ENCODE measurements at regions not wholly inside any gene's neighbourhood (a gene's known extent, or its start where the extent isn't known, plus 50 kb on each side); places are given as distances from the start of the nearest gene placed in this dataset.

DNA sequence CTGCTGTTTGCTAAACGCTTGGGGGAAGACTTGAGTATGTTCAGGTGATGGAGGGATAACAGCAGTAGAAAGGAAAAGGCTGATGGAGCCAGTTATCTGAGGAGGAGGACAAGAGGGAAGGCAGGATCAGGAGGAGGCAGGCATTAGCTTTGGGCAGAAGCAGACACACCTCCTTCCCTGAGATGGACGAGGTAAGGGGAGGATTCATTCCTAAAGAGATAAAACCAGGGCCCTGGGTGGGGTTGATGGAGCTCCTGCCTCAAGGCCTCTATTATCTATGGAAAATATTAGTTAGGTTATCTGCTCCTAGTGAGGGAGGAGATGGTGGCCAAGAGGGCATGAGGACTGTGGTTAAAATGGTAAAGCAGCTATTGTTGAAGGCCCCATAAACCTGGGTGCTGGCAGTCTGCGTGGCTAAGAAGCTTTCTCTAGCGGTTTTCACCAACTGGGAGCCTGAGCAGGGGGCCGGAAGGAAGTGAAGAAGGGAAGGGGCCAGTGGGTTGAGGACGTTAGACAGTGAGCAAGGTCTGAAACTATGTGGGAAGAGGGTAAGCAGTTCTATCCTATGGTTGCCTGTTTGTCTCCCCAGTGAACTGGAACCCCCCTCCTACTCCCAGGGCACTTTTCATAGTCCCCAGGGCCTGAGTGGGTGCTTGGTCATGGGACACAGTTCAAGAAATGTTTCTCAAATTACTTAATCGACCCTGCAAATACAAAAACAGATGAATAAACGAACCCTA, 56.6 kb upstream of the HK2 start:
- TF ChIP-seq, protein P1, sequence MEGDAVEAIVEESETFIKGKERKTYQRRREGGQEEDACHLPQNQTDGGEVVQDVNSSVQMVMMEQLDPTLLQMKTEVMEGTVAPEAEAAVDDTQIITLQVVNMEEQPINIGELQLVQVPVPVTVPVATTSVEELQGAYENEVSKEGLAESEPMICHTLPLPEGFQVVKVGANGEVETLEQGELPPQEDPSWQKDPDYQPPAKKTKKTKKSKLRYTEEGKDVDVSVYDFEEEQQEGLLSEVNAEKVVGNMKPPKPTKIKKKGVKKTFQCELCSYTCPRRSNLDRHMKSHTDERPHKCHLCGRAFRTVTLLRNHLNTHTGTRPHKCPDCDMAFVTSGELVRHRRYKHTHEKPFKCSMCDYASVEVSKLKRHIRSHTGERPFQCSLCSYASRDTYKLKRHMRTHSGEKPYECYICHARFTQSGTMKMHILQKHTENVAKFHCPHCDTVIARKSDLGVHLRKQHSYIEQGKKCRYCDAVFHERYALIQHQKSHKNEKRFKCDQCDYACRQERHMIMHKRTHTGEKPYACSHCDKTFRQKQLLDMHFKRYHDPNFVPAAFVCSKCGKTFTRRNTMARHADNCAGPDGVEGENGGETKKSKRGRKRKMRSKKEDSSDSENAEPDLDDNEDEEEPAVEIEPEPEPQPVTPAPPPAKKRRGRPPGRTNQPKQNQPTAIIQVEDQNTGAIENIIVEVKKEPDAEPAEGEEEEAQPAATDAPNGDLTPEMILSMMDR (conservative IDR thresholded peaks at IDR 0.05; ENCODE audit: low read depth, low read length): no peak
- no peak for TF ChIP-seq EZH2 (IDR thresholded peaks at IDR 0.05; ENCODE audit: borderline replicate concordance, low read depth, low read length, poor library complexity, severe bottlenecking)
